NT2/D1 (cell line): ENCODE measurements at regions not wholly inside any gene's neighbourhood (a gene's known extent, or its start where the extent isn't known, plus 50 kb on each side); places are given as distances from the start of the nearest gene placed in this dataset.

Experiments used
- SUZ12 ChIP-seq: IDR thresholded peaks from 2 replicates; pipeline ENCODE4 v1.6.1; 2011; ENCODE audit not compliant: insufficient read length, insufficient read depth; ENCODE audit errors: extremely low read depth
- YY1 ChIP-seq: IDR thresholded peaks from 2 replicates; pipeline ENCODE4 v1.6.1; 2011; ENCODE audit not compliant: insufficient read length, insufficient read depth
- ZNF274 ChIP-seq: IDR thresholded peaks from 2 replicates; pipeline ENCODE4 v1.6.1; 2011; ENCODE audit warnings: mild to moderate bottlenecking, low read depth, low read length

GRCh38 chr9:81465468-81466011 is 223.8 kb downstream of the TLE1 start:
- TF ChIP-seq ZNF274, result no peak
- TF ChIP-seq YY1, result no peak
- TF ChIP-seq SUZ12, result no peak
